Epidermal melanocyte (primary cell): ENCODE measurements at regions not wholly inside any gene's neighbourhood (a gene's known extent, or its start where the extent isn't known, plus 50 kb on each side); places are given as distances from the start of the nearest gene placed in this dataset.
"Not testable (repeated sequence)": the region's sequence is repeated elsewhere in the genome, so short reads cannot be mapped to it uniquely, and the experiment has no call there.

Experiments
- DNase-seq: peaks from one replicate; pipeline ENCODE4 v3.0.0; 2011; ENCODE audit warnings: low spot score; ENCODE audit not compliant: insufficient read length

DNA sequence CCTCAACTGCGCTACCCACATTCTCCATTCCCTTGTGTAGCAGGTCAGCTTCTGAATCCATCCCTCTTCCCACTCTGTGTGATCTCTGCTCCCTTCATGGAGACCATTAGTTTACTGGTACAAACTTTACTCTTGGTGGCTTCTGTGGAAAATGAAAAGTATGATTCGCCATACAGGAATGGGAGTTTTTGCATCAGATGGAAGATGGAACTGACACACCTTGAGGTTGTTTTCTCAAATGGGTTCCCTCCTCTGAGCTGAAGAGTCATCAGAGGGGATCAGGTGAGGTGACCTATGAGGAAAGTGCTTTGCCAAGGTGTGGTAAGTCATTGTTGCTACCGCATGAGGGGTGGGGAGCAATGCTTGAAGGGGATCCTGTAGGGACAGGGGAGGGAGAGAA, 266.8 kb downstream of the INHBA start:
- no peak for DNase-seq

- not testable (repeated sequence) for DNase-seq
These were observed 267.9 kb downstream of the INHBA start for GRCh38 chr7:41435020-41435419.

- DNase-seq = no peak
These were observed 271.2 kb downstream of the INHBA start for GRCh38 chr7:41431671-41432070.

- no peak for DNase-seq
These were observed 274.5 kb downstream of the INHBA start for GRCh38 chr7:41428381-41428780.

GRCh38 chr7:41425926-41426325, 277.0 kb downstream of the INHBA start:
- DNase-seq = no peak

DNA sequence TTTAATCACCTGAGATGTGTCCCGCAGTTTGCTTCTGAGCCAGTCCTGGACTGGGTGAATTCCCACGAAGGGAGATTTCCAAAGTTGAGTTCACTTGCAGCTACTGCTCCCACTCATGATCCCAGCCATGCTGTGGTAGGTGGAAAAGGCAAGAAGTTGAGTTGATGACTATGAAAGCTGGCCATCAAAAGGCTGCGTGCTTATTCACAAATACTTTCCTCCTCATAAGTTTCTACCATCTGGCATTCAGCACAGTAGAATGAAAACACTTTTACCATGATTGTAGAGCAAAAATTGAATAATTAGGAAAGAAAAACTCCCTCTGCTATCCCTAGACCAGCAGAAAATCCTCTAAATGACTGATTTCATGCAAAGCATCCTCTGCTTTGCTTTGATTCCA, 281.8 kb downstream of the INHBA start:
- no peak for DNase-seq

GRCh38 chr7:41420421-41420820, 282.5 kb downstream of the INHBA start:
- DNase-seq = no peak

- no peak for DNase-seq
These were observed 284.6 kb downstream of the INHBA start for GRCh38 chr7:41418337-41418736.

DNA sequence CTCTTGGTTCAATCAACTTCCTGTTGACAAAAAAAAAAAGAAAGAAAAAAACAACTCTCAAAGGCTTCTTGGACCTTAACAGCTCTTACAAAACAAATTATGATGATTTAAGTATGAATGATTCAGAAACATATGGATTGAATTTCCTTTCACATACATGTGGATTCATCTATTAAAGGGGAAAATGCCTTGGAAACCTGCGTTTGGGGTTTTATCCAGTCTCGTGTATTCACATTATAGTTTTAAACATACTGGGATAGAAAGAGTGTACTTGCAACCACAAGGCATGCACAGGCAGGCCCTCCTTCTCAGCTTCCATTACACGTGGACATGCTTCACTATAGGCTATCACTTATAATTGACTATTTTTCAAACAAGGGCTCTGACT, 286.7 kb downstream of the INHBA start:
- no peak for DNase-seq

GRCh38 chr7:41415471-41416207, 287.3 kb downstream of the INHBA start:
- DNase-seq = no peak

GRCh38 chr7:41415051-41415450, 287.8 kb downstream of the INHBA start:
- DNase-seq = no peak

DNA sequence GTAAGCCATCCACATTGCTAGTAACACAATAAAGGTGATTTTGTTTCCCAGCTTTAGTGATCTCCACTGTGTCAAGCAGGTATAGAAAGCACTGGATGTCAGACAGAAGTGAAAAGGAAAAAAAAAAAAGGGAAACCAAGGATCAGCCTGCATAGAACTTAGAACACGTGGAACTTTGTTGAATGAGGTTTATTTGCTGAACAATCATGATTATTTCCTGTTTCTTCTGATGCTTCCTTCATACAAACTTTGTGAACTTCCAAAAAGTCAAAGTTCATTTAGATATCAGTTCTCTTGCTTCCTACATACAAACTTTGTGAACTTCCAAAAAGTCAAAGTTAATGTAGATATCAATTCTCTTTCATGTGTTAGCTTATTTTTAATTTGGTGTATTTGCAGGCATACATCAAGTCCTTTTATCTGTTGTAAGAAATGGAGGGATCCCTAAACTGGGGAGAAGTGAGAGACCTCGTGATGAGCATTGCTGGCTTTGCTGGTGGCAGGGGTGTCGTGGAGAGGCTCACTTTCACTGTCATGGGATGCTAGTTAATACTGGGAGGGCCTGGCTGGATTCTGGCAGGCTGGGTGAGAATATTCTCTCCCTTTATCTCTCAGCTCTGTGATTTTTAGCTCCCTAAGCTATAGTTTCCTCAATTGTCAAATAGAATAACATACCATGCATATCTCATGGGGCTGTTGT, 298.4 kb downstream of the INHBA start:
- no peak for DNase-seq

- DNase-seq = no peak
These were observed 299.6 kb downstream of the INHBA start for GRCh38 chr7:41403291-41403690.

DNA sequence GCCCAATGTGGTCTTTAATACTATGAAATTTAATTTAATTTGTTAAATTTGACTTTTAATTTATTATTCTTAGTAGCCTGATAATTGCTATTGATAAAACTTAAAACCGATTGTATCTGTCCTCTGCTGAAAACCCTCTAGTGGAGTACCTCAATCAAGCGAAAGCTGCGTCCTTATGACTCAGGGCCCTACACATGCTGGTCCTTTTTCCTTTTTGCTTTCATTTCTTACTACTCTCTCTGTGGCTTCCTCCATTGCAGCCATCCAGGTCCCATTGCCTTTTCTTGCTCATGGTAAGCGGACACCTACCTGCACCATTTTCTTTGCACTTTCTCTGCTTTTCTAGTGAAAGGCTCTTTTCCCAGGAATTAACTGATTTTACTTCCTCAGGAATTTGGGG, 301.1 kb downstream of the INHBA start:
- no peak for DNase-seq

DNA sequence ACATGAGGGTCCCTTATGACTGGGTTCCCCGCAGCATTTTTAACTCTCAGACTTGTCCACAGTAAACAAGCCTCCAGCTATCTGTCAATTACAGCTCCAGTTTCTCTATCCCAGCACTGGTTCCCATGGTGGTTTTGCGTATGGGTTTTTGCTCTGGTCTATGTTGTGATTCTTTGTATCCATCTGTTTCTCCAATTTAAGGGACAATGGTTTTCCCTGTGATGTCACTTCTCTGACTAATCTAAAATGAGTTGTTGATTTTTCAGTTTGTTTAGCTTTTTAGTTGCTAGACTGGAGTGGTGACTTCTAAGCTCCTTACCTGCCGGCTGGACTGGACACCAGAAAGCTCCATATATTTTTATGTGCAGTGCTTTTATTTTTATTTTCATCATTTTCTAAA, 303.7 kb downstream of the INHBA start:
- no peak for DNase-seq

GRCh38 chr7:41391818-41392217, 311.1 kb downstream of the INHBA start:
- no peak for DNase-seq

- DNase-seq = not testable (repeated sequence)
These were observed 314.0 kb downstream of the INHBA start for GRCh38 chr7:41388933-41389332.

- no peak for DNase-seq
These were observed 316.9 kb downstream of the INHBA start for GRCh38 chr7:41385996-41386395.

DNA sequence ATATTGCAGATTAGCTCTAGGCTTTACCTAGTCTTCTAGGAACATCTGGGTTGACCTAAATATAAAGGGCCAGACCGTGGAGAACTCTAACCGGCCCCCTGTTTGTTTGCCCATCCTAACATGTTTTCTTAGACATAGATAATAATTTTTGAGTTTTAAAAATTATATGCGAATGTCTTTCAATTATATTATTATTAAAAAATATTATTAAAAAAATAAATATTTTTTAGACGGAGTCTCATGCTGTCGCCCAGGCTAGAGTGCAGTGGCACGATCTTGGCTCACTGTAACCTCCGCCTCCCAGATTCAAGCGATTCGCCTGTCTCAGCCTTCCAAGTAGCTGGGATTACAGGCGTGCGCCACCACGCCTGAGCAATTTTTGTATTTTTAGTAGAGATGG, 318.5 kb downstream of the INHBA start:
- no peak for DNase-seq

- no peak for DNase-seq
These were observed 319.3 kb downstream of the INHBA start for GRCh38 chr7:41383596-41383995.

- DNase-seq = no peak
These were observed 324.7 kb downstream of the INHBA start for GRCh38 chr7:41378156-41378555.

DNA sequence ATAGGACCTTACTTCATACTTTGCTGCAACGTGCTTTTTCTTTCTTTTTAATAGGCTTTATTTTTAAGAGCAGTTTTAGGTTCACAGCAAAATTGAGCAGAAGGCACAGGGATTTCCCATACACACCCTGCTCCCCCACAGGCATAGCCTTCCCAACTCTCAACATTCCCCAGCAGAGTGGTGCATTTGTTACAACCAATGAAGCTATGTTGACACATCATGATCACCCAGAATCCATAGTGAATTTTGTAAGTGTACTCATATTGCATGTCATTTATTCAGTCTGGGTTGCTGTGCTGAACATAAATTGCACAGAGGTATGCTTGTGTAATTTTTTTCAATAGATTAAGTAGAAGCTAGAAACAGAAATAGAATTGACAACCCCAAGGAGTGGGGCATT, 327.3 kb downstream of the INHBA start:
- no peak for DNase-seq
